ENCODE measurements at regions not wholly inside any gene's neighbourhood (a gene's known extent, or its start where the extent isn't known, plus 50 kb on each side); places are given as distances from the start of the nearest gene placed in this dataset.

DNA sequence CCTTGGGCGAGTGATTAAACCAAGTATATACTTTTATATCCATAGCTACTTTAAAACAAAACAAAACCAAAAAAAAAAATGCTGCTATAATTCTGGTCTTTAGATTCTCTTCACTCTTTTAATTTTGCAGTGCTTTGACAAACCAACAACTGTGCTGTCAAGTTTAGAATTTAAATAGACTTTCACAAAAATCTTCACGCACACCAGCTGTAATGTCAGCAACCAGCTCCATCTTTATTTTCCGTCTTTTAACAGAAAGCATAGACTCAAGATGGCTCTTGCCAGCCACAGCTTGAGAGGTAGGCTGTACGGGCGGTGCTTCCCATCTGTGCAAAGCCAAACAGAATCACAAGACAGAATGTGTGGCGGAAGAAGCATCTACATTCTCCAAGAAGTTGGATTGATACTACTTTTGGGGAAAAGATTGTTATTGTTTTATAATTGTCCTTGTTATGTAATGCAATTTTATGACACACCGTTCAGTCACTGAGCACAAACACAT, 388.3 kb upstream of the MAGEC2 start:
- TF ChIP-seq POLR2A (IDR thresholded peaks at IDR 0.05): no peak
- TF ChIP-seq, protein P1, sequence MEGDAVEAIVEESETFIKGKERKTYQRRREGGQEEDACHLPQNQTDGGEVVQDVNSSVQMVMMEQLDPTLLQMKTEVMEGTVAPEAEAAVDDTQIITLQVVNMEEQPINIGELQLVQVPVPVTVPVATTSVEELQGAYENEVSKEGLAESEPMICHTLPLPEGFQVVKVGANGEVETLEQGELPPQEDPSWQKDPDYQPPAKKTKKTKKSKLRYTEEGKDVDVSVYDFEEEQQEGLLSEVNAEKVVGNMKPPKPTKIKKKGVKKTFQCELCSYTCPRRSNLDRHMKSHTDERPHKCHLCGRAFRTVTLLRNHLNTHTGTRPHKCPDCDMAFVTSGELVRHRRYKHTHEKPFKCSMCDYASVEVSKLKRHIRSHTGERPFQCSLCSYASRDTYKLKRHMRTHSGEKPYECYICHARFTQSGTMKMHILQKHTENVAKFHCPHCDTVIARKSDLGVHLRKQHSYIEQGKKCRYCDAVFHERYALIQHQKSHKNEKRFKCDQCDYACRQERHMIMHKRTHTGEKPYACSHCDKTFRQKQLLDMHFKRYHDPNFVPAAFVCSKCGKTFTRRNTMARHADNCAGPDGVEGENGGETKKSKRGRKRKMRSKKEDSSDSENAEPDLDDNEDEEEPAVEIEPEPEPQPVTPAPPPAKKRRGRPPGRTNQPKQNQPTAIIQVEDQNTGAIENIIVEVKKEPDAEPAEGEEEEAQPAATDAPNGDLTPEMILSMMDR (IDR thresholded peaks at IDR 0.05): no peak

Measured in lower leg skin (tissue), 3 donors.